Activated CD4-positive, alpha-beta T cell treated with anti-CD3 and anti-CD28 coated beads, Interleukin-2, amount 50 U/mL, for 4 hours (primary cell): ENCODE measurements at regions not wholly inside any gene's neighbourhood (a gene's known extent, or its start where the extent isn't known, plus 50 kb on each side); places are given as distances from the start of the nearest gene placed in this dataset.
A peak's percentile ranks its signal among the peaks of the same experiment; 100 is the strongest.

Experiments
- DNase-seq, 2 experiments: peaks; one replicate each; pipeline ENCODE4 v3.0.0-alpha.2; 2020

DNA sequence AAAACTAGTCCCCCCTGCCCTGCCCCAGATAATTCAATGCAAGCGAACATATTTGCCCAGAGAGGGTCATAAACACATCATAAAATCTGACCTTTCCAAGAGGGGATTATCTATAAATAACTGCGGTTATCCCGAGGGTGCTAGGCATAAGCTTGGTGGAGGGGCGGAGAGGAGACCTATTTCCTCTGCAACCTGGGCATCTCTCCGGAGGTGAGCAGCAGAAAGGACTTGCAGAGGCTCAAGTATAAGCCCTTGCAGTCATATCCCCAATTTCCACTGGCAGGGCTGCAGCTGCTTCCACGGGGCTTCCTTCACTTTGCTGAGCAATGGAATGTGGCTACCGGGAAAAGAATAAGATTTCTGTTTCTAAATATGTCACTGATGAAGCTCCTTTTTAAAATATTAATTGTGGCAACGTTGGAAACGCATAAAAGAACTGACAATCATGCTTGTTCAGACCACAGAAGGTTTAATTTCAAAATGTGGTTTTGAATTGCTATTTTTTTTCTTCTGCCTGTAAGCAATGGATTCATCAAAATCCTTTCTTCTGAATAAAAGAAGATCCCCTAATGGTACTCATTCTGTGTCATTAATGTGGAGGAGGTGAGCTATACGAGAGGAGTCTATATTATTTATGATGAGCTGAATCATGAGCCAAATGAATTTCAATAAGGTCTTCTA lies 268.9 kb upstream of the ATP2B1 start:
- DNase-seq, result no peak

- DNase-seq, result no peak
These were observed 268.2 kb upstream of the ATP2B1 start for GRCh38 chr12:89976866-89977265.

DNA sequence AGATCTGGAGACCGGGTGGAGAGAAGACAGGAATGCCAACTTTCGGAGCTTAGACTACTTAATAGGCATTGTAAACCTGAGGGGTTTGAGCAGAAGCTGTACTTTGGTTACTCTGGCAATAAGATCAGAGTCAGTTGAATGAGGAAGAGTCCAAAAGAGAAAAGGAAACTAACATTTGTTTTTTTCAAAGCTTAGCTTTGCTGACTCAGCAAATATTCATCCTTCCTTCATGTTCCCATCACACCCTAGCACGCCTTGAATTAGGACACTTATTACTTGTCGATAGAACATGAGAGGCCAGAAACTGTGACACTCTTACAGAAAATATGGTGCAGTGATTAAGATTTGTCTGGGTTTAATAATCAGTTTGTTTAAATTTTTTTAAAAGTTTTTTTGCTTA lies 266.9 kb upstream of the ATP2B1 start:
- DNase-seq, result no peak

GRCh38 chr12:89971880-89972279 lies 263.2 kb upstream of the ATP2B1 start:
- DNase-seq, result no peak

GRCh38 chr12:89970722-89971121 lies 262.1 kb upstream of the ATP2B1 start:
- DNase-seq, result no peak

DNA sequence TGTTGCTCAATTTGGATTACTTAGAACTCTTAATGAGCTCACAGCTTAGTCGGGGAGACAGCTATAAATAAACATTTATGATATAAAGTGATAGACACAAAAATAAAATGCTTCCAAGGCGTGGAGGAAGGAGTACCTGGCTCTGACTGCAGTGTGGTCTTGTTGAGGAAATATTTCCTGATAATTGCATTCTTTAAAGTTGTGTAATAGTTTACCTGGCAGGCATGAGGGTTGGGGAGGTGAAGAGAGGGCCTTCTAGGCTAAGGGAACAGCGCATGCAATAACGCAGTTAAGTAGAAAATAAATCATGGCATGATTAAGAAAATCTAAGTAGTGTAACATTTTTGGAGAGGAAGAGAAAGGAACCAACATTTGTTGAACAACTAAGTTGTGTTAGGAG lies 260.5 kb upstream of the ATP2B1 start:
- no peak for DNase-seq

- no peak for DNase-seq
These were observed 259.6 kb upstream of the ATP2B1 start for GRCh38 chr12:89968151-89968700.

GRCh38 chr12:89966495-89967240 lies 258.0 kb upstream of the ATP2B1 start:
- no peak for DNase-seq

GRCh38 chr12:89965993-89966392 lies 257.4 kb upstream of the ATP2B1 start:
- no peak for DNase-seq

DNA sequence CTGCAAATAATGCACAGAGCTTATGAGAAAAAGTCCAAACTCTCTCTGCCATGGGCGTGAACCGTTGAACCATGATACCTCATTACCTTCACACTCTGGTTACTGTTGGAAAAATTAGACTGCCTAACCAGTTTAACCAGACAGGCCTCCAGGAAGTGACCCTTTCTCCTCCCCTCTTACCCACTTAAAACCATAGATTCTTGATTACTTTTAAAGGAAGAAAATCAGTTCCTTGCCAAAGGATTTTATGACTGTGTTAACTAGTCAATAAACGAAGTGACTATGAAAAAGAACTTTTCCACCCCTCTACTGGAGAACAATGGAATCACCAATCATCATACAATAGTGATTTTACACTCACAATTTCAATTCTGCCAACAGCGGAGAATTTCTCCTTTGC lies 254.0 kb upstream of the ATP2B1 start:
- DNase-seq, result no peak

DNA sequence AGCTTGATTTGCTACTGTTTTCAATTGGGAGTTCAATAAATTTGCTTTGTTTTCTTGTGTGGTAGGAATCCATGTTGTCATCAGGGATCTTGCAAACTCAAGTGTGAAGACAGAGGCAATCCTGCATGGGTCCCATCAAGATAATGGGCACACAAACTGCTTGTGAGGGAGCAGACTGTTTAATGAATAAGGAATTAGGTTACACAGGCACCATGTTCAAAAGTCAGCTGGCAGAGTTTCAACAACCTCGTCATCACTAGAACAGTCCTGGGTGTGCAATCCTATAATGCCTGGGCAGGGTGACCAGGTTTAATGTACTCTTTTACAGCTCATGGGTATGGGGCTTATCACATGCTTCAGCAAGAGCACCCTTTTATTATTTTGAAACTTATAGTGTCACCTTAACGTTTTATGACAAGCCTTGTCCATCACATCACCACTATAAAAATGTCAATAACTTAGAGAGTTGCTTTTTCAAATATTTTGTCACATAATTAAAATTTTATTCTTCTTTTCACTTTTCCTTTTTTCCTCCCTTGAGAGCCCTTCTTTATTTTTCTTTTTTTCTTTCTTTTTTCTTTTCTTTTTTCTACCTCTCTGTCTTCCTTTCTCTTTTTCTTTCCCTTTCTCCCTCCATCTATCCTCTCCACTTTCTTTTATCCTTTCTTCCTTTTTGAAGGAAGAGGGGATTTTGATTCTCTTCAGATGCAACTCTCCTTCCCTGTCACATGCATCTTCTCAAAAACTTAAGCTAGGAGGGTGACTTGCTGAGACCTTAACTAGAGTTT lies 252.2 kb upstream of the ATP2B1 start:
- DNase-seq, result no peak

- DNase-seq, result no peak
These were observed 251.4 kb upstream of the ATP2B1 start for GRCh38 chr12:89960011-89960507.

DNA sequence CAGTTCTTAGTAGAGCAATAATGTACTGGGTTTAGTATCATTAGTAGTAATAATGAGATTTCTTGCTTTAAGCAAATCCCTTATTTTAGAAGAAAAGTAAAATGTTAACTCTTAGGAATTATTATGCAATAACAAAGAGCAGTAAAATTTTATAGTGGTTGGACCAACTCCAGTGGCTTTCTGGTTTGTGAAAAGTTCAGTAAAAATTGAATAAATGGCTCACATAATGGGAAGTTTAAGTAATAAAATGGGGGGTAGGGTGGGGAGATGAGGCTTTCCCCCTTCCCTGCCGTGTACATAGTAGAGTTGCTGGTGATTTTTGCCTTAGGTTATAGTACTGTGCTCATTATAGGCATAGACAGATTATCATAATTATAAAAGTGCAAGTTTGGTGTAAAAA lies 250.5 kb upstream of the ATP2B1 start:
- no peak for DNase-seq

GRCh38 chr12:89954259-89954658 lies 245.6 kb upstream of the ATP2B1 start:
- no peak for DNase-seq

- no peak for DNase-seq
These were observed 243.0 kb upstream of the ATP2B1 start for GRCh38 chr12:89951694-89952060.

- no peak for DNase-seq
These were observed 242.5 kb upstream of the ATP2B1 start for GRCh38 chr12:89951050-89951693.

GRCh38 chr12:89950421-89950820 lies 241.8 kb upstream of the ATP2B1 start:
- no peak for DNase-seq

DNA sequence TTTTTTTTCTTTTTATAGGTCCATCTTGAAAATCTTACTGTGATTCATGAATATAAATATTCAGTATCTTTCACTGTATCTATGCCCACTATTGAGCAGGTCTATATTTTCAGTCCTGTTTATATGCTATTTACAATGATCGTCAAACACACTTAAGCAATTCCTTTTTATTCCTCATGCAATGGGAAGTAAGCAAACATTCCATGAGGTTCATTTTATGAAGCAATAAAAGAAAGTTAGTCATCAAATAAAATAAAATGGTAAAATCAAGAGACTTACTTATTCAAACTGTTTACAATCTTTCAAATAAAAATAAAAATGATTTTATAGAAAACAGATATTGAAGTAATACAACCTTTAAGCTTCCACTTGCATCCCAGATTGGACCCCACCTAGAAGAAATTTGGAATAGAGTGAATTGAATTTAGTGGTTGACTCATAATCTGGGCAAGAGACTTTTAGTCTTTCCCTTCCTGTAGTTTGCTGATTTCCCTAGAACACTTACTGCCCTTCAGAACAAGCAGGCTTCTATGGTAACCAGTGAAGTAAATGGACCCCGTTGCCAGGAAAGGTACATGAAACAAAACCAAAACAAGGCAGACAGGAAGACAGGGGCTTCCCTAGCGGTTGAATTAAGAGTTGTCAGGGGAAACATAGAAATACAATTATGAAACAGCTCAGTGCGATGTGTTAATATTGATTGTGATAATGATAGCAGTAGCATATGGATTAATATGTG lies 241.0 kb upstream of the ATP2B1 start:
- peak in 1 of 2 experiments; percentile 22 for DNase-seq

- DNase-seq, result no peak
These were observed 239.9 kb upstream of the ATP2B1 start for GRCh38 chr12:89948271-89949175.

GRCh38 chr12:89947437-89948270 lies 239.0 kb upstream of the ATP2B1 start:
- no peak for DNase-seq
